WERI-Rb-1 (cell line): ENCODE measurements at regions not wholly inside any gene's neighbourhood (a gene's known extent, or its start where the extent isn't known, plus 50 kb on each side); places are given as distances from the start of the nearest gene placed in this dataset.

ENCODE experiments used
- DNase-seq: peaks from one replicate; pipeline ENCODE4 v3.0.0-alpha.2; 2020
- H3K27ac ChIP-seq: fragments of 250-450 bp; sonication (Bioruptor Pico); 2 replicates; pipeline ENCODE4 v1.5.1; 2020; ENCODE audit warnings: mild to moderate bottlenecking, moderate library complexity
- H3K27me3 ChIP-seq: fragments of 250-450 bp; sonication (Bioruptor Pico); 2 replicates; pipeline ENCODE4 v1.5.1; 2021; ENCODE audit warnings: mild to moderate bottlenecking, low read depth, moderate library complexity; ENCODE audit not compliant: insufficient read depth, severe bottlenecking
- H3K36me3 ChIP-seq: fragments of 250-450 bp; sonication (Bioruptor Pico); 2 replicates; pipeline ENCODE4 v1.5.1; 2020; ENCODE audit warnings: mild to moderate bottlenecking, moderate library complexity
- H3K4me3 ChIP-seq: 2 replicates; pipeline ENCODE4 v1.5.1; 2011; ENCODE audit warnings: low read depth, mild to moderate bottlenecking, control low read depth, low read length
- H3K9me3 ChIP-seq: fragments of 250-450 bp; sonication (Bioruptor Pico); 2 replicates; pipeline ENCODE4 v1.5.1; 2021; ENCODE audit warnings: mild to moderate bottlenecking, moderate library complexity; ENCODE audit not compliant: severe bottlenecking
- CTCF ChIP-seq: IDR thresholded peaks from 2 replicates; pipeline ENCODE4 v1.5.1; 2011; ENCODE audit warnings: low read depth, mild to moderate bottlenecking, control low read depth, inconsistent platforms, low read length

GRCh38 chr5:171667341-171668096 is 118.1 kb upstream of the SMIM23 start:
- no peak overlapping the region for H3K4me3 ChIP-seq
- no peak for DNase-seq
- no peaks in the 10 kb centered on the region for H3K9me3 ChIP-seq
- peaks cover 13% of the 10 kb centered on the region for H3K27me3 ChIP-seq
- no peak for TF ChIP-seq CTCF
- H3K27ac ChIP-seq, result no peak overlapping the region
- H3K36me3 ChIP-seq, result no peaks in the 10 kb centered on the region

- H3K27ac ChIP-seq, result no peak overlapping the region
- H3K27me3 ChIP-seq, result peaks cover 15% of the 10 kb centered on the region
- H3K9me3 ChIP-seq, result no peaks in the 10 kb centered on the region
- H3K36me3 ChIP-seq, result no peaks in the 10 kb centered on the region
- DNase-seq, result no peak
- no peak for TF ChIP-seq CTCF
- no peak overlapping the region for H3K4me3 ChIP-seq
These were observed 117.6 kb upstream of the SMIM23 start for GRCh38 chr5:171668097-171668412.

- TF ChIP-seq CTCF, result no peak
- H3K4me3 ChIP-seq, result no peak overlapping the region
These were observed 116.0 kb upstream of the SMIM23 start for GRCh38 chr5:171669571-171669970.

GRCh38 chr5:171672556-171672955 is 113.1 kb upstream of the SMIM23 start:
- Histone ChIP-seq H3K36me3 (no peaks in the 10 kb centered on the region), H3K27me3 (peaks cover 32% of the 10 kb centered on the region), H3K27ac (no peak overlapping the region), H3K4me3 (no peak overlapping the region), H3K9me3 (no peaks in the 10 kb centered on the region)
- DNase-seq, result no peak
- TF ChIP-seq CTCF, result no peak

More at GRCh38 chr5:171669571-171669970, 116.0 kb upstream of the SMIM23 start:
- Histone ChIP-seq H3K9me3 (no peaks in the 10 kb centered on the region), H3K27ac (no peak overlapping the region), H3K27me3 (peaks cover 10% of the 10 kb centered on the region), H3K36me3 (no peaks in the 10 kb centered on the region)
- no peak for DNase-seq

GRCh38 chr5:171673328-171673727 is 112.3 kb upstream of the SMIM23 start:
- no peak overlapping the region for H3K4me3 ChIP-seq
- no peak for DNase-seq

More at GRCh38 chr5:171673328-171673727, 112.3 kb upstream of the SMIM23 start:
- H3K27me3 ChIP-seq, result peaks cover 37% of the 10 kb centered on the region
- TF ChIP-seq CTCF, result no peak
- H3K27ac ChIP-seq, result no peak overlapping the region
- H3K36me3 ChIP-seq, result no peaks in the 10 kb centered on the region
- no peaks in the 10 kb centered on the region for H3K9me3 ChIP-seq
